ENCODE measurements at regions not wholly inside any gene's neighbourhood (a gene's known extent, or its start where the extent isn't known, plus 50 kb on each side); places are given as distances from the start of the nearest gene placed in this dataset.

- TF ChIP-seq POLR2AphosphoS5 (IDR thresholded peaks at IDR 0.05; ENCODE audit: low read depth) (no peak), JUNB (IDR thresholded peaks at IDR 0.05; ENCODE audit: unreplicated experiment) (no peak), CREB1 (CRISPR knock-in tag; IDR thresholded peaks at IDR 0.05; ENCODE audit: low read depth) (no peak), REST (IDR thresholded peaks at IDR 0.05; ENCODE audit: unreplicated experiment) (no peak), ZNF331 (CRISPR knock-in tag; IDR thresholded peaks at IDR 0.05; ENCODE audit: low read depth) (no peak), ZNF462 (CRISPR knock-in tag; IDR thresholded peaks at IDR 0.05) (no peak), EZH2phosphoT487 (IDR thresholded peaks at IDR 0.05; ENCODE audit: unreplicated experiment) (no peak)
- Histone ChIP-seq H3K27me3 (ENCODE audit: insufficient read depth) (no peaks in the 10 kb centered on the region), H3K4me3 (no peak overlapping the region), H4K20me1 (replicated peaks; ENCODE audit: insufficient read depth) (no peaks in the 10 kb centered on the region), H3K27ac (ENCODE audit: low read depth) (no peak overlapping the region), H3K36me3 (ENCODE audit: insufficient read depth) (no peaks in the 10 kb centered on the region), H3K9me2 (ENCODE audit: insufficient read depth) (no peaks in the 10 kb centered on the region; the same call in none of the 2 replicates), H3F3A (replicated peaks; ENCODE audit: low read depth) (no peaks in the 10 kb centered on the region), H3K79me2 (replicated peaks; ENCODE audit: insufficient read depth) (no peaks in the 10 kb centered on the region), H3K4me1 (ENCODE audit: insufficient read depth) (peaks cover 24% of the 10 kb centered on the region; the same call in 1 of the 2 replicates), H3K4me2 (no peak overlapping the region), H2AFZ (peak overlapping the region; percentile 83; the same call in 1 of the 2 replicates)
- Mint-ChIP-seq H3K9me3 (no peaks in the 10 kb centered on the region), H3K4me1 (peaks cover 18% of the 10 kb centered on the region), H3K4me3 (no peak overlapping the region), H3K27ac (no peak overlapping the region), H3K27me3 (ENCODE audit: insufficient read depth, low read depth, poor library complexity) (no peaks in the 10 kb centered on the region), H3K36me3 (ENCODE audit: low read depth) (no peaks in the 10 kb centered on the region)
- ATAC-seq (no peak), DNase-seq (ENCODE audit: low spot score) (no peak)
Observed at GRCh38 chr3:20844851-20845250, 658.8 kb upstream of the SGO1 start.
